ENCODE measurements at regions not wholly inside any gene's neighbourhood (a gene's known extent, or its start where the extent isn't known, plus 50 kb on each side); places are given as distances from the start of the nearest gene placed in this dataset.

DNA sequence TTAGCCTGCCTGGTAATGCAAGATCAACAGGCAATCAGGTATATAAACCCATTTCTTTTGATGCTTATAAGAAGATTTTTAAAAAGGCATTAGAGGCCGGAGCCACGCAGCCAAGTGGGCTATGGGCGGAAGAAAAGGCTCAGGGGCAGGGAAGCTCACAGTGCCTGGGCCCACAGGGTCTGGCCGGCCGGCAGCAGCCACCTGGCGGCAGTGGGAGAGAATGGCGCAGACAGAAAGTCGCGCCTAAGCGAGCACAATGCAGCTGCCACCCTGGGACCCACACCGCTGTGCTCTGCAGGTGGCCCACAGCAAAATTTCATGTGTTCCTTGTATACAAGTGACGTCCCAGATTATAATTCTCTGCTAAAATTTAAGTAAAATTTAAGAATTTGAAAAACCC, 448.6 kb upstream of the RASGRP1 start:
- H3K27ac Mint-ChIP-seq, result no peak overlapping the region
- no peak for ATAC-seq (ENCODE audit: poor library complexity)
- H3K27me3 Mint-ChIP-seq, result peaks cover 8% of the 10 kb centered on the region
- no peak for DNase-seq
- H3K4me3 Mint-ChIP-seq, result no peak overlapping the region
- H3K27ac ChIP-seq (ENCODE audit: low read depth in 1 of 2, low read length in 2 of 2), result no peak overlapping the region
- H3K27me3 ChIP-seq (ENCODE audit: control insufficient read depth in 1 of 2, insufficient read depth in 2 of 2, low read length in 2 of 2), result no peaks in the 10 kb centered on the region
- peaks cover 4 to 9% of the 10 kb centered on the region in 2 experiments for H3K9me3 ChIP-seq (ENCODE audit: control insufficient read depth in 1 of 2, insufficient read depth in 1 of 2, low read length in 2 of 2)
- H3K36me3 ChIP-seq (ENCODE audit: insufficient read depth, low read length), result no peaks in the 10 kb centered on the region
- CTCF ChIA-PET, result no interaction called here
- peaks cover 16% of the 10 kb centered on the region for H3K9me3 Mint-ChIP-seq
- H3K4me3 ChIP-seq (ENCODE audit: low read length), result no peak overlapping the region
- intact Hi-C loops (cut with DNase I, micrococcal nuclease), result no loop called here
- no peaks in the 10 kb centered on the region for H3K36me3 Mint-ChIP-seq (ENCODE audit: low read depth)
- H3K4me1 Mint-ChIP-seq (ENCODE audit: low read depth), result no peaks in the 10 kb centered on the region
- POLR2A ChIA-PET, result no interaction called here
- TF ChIP-seq, protein P1, sequence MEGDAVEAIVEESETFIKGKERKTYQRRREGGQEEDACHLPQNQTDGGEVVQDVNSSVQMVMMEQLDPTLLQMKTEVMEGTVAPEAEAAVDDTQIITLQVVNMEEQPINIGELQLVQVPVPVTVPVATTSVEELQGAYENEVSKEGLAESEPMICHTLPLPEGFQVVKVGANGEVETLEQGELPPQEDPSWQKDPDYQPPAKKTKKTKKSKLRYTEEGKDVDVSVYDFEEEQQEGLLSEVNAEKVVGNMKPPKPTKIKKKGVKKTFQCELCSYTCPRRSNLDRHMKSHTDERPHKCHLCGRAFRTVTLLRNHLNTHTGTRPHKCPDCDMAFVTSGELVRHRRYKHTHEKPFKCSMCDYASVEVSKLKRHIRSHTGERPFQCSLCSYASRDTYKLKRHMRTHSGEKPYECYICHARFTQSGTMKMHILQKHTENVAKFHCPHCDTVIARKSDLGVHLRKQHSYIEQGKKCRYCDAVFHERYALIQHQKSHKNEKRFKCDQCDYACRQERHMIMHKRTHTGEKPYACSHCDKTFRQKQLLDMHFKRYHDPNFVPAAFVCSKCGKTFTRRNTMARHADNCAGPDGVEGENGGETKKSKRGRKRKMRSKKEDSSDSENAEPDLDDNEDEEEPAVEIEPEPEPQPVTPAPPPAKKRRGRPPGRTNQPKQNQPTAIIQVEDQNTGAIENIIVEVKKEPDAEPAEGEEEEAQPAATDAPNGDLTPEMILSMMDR (IDR thresholded peaks at IDR 0.05), result no peak
- H3K4me1 ChIP-seq (ENCODE audit: insufficient read depth, low read length), result no peaks in the 10 kb centered on the region

- DNase-seq (no peak), ATAC-seq (ENCODE audit: poor library complexity) (no peak)
- H3K4me1 Mint-ChIP-seq (ENCODE audit: low read depth), result no peaks in the 10 kb centered on the region
- ChIA-PET POLR2A (no interaction called here), CTCF (no interaction called here)
- H3K27ac Mint-ChIP-seq, result no peak overlapping the region
- TF ChIP-seq, protein P1 (IDR thresholded peaks at IDR 0.05), result no peak
- H3K36me3 Mint-ChIP-seq (ENCODE audit: low read depth), result no peaks in the 10 kb centered on the region
- no peaks in the 10 kb centered on the region for H3K27me3 ChIP-seq (ENCODE audit: control insufficient read depth in 1 of 2, insufficient read depth in 2 of 2, low read length in 2 of 2)
- H3K4me3 ChIP-seq (ENCODE audit: low read length), result no peak overlapping the region
- intact Hi-C loops (cut with DNase I, micrococcal nuclease), result no loop called here
- H3K9me3 Mint-ChIP-seq, result peaks cover 10% of the 10 kb centered on the region
- H3K27me3 Mint-ChIP-seq, result peaks cover 20% of the 10 kb centered on the region
- H3K36me3 ChIP-seq (ENCODE audit: insufficient read depth, low read length), result no peaks in the 10 kb centered on the region
- no peak overlapping the region for H3K27ac ChIP-seq (ENCODE audit: low read depth in 1 of 2, low read length in 2 of 2)
- no peak overlapping the region for H3K4me3 Mint-ChIP-seq
- H3K9me3 ChIP-seq (ENCODE audit: control insufficient read depth in 1 of 2, insufficient read depth in 1 of 2, low read length in 2 of 2), result peaks cover 4% of the 10 kb centered on the region in 2 experiments
- no peaks in the 10 kb centered on the region for H3K4me1 ChIP-seq (ENCODE audit: insufficient read depth, low read length)
Observed at GRCh38 chr15:39014682-39015081, 450.1 kb upstream of the RASGRP1 start.

DNA sequence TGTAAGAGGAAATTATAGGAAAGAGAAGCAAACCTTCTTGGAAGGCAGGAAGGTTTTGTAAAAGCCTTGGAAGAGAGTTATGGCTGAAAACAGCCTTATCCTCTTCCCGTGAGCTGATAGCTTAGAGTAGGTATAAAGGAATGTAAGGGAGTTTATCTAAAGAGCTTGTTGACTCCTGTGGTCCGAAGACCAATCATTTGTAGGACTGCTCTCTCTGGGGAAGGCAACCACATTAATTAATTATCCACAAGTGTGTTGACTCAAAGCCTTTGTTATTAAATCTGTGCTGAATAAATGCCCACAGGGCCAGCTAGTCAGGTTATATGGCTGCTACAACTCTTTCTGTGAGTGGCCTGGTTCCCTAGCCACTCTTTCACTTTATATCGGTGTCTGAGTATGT, 452.1 kb upstream of the RASGRP1 start:
- DNase-seq, result no peak
- TF ChIP-seq, protein P1 (IDR thresholded peaks at IDR 0.05), result no peak
- ATAC-seq (ENCODE audit: poor library complexity), result no peak
- H3K27ac Mint-ChIP-seq, result no peak overlapping the region
- H3K4me3 Mint-ChIP-seq, result no peak overlapping the region
- no peaks in the 10 kb centered on the region for H3K36me3 ChIP-seq (ENCODE audit: insufficient read depth, low read length)
- peaks cover 36% of the 10 kb centered on the region for H3K27me3 Mint-ChIP-seq
- no peaks in the 10 kb centered on the region for H3K9me3 Mint-ChIP-seq
- H3K4me3 ChIP-seq (ENCODE audit: low read length), result no peak overlapping the region
- no peaks in the 10 kb centered on the region for H3K4me1 ChIP-seq (ENCODE audit: insufficient read depth, low read length)
- H3K27me3 ChIP-seq (ENCODE audit: control insufficient read depth in 1 of 2, insufficient read depth in 2 of 2, low read length in 2 of 2), result peaks cover 0 to 4% of the 10 kb centered on the region in 2 experiments
- intact Hi-C loops (cut with DNase I, micrococcal nuclease), result no loop called here
- H3K27ac ChIP-seq (ENCODE audit: low read depth in 1 of 2, low read length in 2 of 2), result no peak overlapping the region
- ChIA-PET POLR2A (no interaction called here), CTCF (no interaction called here)
- no peaks in the 10 kb centered on the region for H3K36me3 Mint-ChIP-seq (ENCODE audit: low read depth)
- H3K4me1 Mint-ChIP-seq (ENCODE audit: low read depth), result no peaks in the 10 kb centered on the region
- H3K9me3 ChIP-seq (ENCODE audit: control insufficient read depth in 1 of 2, insufficient read depth in 1 of 2, low read length in 2 of 2), result peaks cover 0 to 4% of the 10 kb centered on the region in 2 experiments

All from CD4-positive, alpha-beta T cell (primary cell).